Right atrium auricular region (tissue), 2 donors: ENCODE measurements at regions not wholly inside any gene's neighbourhood (a gene's known extent, or its start where the extent isn't known, plus 50 kb on each side); places are given as distances from the start of the nearest gene placed in this dataset.

ENCODE experiments used
- DNase-seq: peaks from one replicate; pipeline ENCODE4 v3.0.0-alpha.2; 2019; ENCODE audit warnings: low spot score
- H3K27ac ChIP-seq, 2 donors: fragments of 200-600 bp; sonication (generic); 1 replicate in 1 of 2; 2 replicates in 1 of 2; pipeline ENCODE4 v1.5.1; 2016 to 2019
- H3K27me3 ChIP-seq, 2 donors: fragments of 200-600 bp; sonication (generic); one replicate each; pipeline versions ENCODE4 v1.5.1 to v1.6.0; 2017 to 2019
- H3K36me3 ChIP-seq: fragments of 200-600 bp; sonication (generic); one replicate; pipeline ENCODE4 v1.5.1; 2016
- H3K4me1 ChIP-seq, 2 donors: fragments of 200-600 bp; sonication (generic); one replicate each; pipeline versions ENCODE4 v1.5.1 to v1.6.0; 2017 to 2019
- H3K4me3 ChIP-seq, 2 donors: fragments of 200-600 bp; sonication (generic); 1 replicate in 1 of 2; 2 replicates in 1 of 2; pipeline ENCODE4 v1.5.1; 2017 to 2019; ENCODE audit warnings: mild to moderate bottlenecking in 1 of 2, moderate library complexity in 1 of 2
- H3K9me3 ChIP-seq, 2 donors: fragments of 200-600 bp; sonication (generic); one replicate each; pipeline ENCODE4 v1.5.1; 2019
- CTCF ChIP-seq, 2 donors: fragments of 200-600 bp; sonication (generic); IDR thresholded peaks; one replicate each; pipeline ENCODE4 v1.5.1; 2019; ENCODE audit warnings: antibody characterized with exemption in 2 of 2

DNA sequence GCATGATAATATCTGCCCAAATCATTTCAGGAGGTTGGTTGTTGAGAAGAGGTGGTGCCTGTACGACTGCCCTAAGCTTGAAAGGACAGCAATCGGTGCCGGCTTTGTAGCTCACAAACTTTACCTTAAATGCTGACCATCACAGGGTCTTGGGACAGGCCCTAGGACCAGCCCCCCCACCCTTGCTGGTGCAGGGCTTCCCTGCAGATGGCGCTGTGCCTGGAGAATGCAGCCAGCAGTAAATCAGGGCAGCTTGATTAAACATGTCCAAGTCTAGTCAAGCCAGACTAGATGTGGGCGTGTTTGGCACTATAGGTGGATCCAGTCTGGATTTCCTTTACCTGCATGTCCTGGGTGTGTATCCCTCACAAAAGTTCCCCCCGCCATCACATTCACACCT, 135.5 kb upstream of the CRHR1 start:
- H3K9me3 ChIP-seq = no peaks in the 10 kb centered on the region
- no peaks in the 10 kb centered on the region for H3K36me3 ChIP-seq
- no peak overlapping the region for H3K4me3 ChIP-seq
- no peak for TF ChIP-seq CTCF (IDR thresholded peaks at IDR 0.05)
- H3K27ac ChIP-seq = no peak overlapping the region
- no peak for DNase-seq
- H3K4me1 ChIP-seq = no peaks in the 10 kb centered on the region
- no peaks in the 10 kb centered on the region for H3K27me3 ChIP-seq

- H3K4me1 ChIP-seq = no peaks in the 10 kb centered on the region
- no peaks in the 10 kb centered on the region for H3K9me3 ChIP-seq
- H3K36me3 ChIP-seq = no peaks in the 10 kb centered on the region
- DNase-seq = no peak
- H3K4me3 ChIP-seq = no peak overlapping the region
- H3K27ac ChIP-seq = no peak overlapping the region
- no peaks in the 10 kb centered on the region for H3K27me3 ChIP-seq
- no peak for TF ChIP-seq CTCF (IDR thresholded peaks at IDR 0.05)
Measured at GRCh38 chr17:45649796-45650195, 134.3 kb upstream of the CRHR1 start.

- no peaks in the 10 kb centered on the region for H3K9me3 ChIP-seq
- no peak for TF ChIP-seq CTCF (IDR thresholded peaks at IDR 0.05)
- no peak overlapping the region for H3K27ac ChIP-seq
- H3K4me1 ChIP-seq = no peaks in the 10 kb centered on the region
- no peaks in the 10 kb centered on the region for H3K27me3 ChIP-seq
- H3K4me3 ChIP-seq = no peak overlapping the region
- DNase-seq = no peak
- H3K36me3 ChIP-seq = no peaks in the 10 kb centered on the region
Measured at GRCh38 chr17:45650561-45650960, 133.6 kb upstream of the CRHR1 start.

GRCh38 chr17:45651145-45651709, 132.9 kb upstream of the CRHR1 start:
- no peak overlapping the region for H3K27ac ChIP-seq
- no peaks in the 10 kb centered on the region for H3K36me3 ChIP-seq
- H3K9me3 ChIP-seq = no peaks in the 10 kb centered on the region
- no peaks in the 10 kb centered on the region for H3K4me1 ChIP-seq
- no peak for DNase-seq
- no peaks in the 10 kb centered on the region for H3K27me3 ChIP-seq
- no peak overlapping the region for H3K4me3 ChIP-seq
- no peak for TF ChIP-seq CTCF (IDR thresholded peaks at IDR 0.05)

DNA sequence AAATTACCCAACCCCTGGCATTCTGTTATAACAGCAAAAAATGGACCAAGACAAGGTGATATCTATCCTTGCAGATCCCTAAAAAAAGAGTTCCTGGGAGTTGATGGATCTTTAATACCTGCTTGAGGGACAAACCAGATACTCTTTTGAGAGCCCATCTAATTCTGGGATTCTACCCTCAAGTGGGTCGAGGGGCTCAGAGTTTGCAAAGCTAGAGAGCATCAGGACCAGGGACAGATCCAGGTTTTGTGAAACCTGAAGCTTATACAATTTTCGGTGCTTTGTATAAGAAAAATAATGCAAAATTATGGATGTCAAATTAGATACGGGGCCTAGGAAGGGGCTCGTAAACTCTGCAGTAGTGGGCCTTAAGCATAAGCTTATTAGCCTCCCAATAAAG, 130.5 kb upstream of the CRHR1 start:
- H3K4me1 ChIP-seq = no peaks in the 10 kb centered on the region
- no peaks in the 10 kb centered on the region for H3K27me3 ChIP-seq
- DNase-seq = no peak
- TF ChIP-seq CTCF (IDR thresholded peaks at IDR 0.05) = no peak
- no peak overlapping the region for H3K27ac ChIP-seq
- H3K36me3 ChIP-seq = no peaks in the 10 kb centered on the region
- H3K9me3 ChIP-seq = no peaks in the 10 kb centered on the region
- H3K4me3 ChIP-seq = no peak overlapping the region

DNA sequence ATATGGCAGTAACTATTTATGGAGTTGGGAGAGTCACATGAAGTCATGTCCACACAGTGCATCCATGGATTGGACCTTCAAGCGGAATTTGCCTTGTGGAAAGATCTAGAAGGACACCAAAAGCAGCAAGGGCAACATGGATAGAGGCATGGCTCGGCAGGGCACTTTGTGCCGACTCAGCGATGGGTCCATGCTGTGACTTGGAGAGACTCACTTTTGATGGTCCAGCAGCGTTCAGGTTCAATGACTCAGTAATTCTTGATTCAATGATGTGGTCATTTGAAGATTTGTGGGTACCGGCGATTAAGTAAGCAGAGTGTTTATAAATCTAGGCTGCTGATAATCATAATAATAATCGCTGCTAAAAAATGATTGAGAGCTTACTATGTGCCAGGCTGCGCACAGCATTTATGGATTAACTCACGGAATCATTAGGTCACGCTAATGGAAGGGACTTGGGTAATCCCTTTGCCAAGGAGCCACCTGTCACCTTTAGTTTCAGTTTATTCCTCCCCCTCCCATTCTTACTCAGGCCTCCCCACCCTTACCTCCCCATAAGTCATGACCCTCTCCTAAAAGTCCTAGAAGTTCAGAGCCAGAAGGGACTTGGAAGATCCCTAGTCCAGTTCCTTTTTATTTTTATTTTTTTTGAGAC, 127.5 kb upstream of the CRHR1 start:
- no peak for DNase-seq
- Histone ChIP-seq H3K9me3 (no peaks in the 10 kb centered on the region), H3K27ac (no peak overlapping the region), H3K4me1 (no peaks in the 10 kb centered on the region), H3K4me3 (no peak overlapping the region), H3K36me3 (no peaks in the 10 kb centered on the region), H3K27me3 (no peaks in the 10 kb centered on the region)
- TF ChIP-seq CTCF (IDR thresholded peaks at IDR 0.05) = no peak
